Left lung (tissue), 4 donors: ENCODE measurements at regions not wholly inside any gene's neighbourhood (a gene's known extent, or its start where the extent isn't known, plus 50 kb on each side); places are given as distances from the start of the nearest gene placed in this dataset.

Source experiments
- ATAC-seq: fragments of 200-7000 bp; cut with Tn5 transposase; one replicate; pipeline ENCODE4 v1.9.1; 2020; ENCODE audit warnings: moderate library complexity
- DNase-seq, 4 donors: peaks; one replicate each; pipeline ENCODE4 v3.0.0-alpha.2; 2013 to 2020
- H3K27ac ChIP-seq, 2 donors: fragments of 200-600 bp; sonication (generic) in 1 of 2; one replicate each; pipeline versions ENCODE4 v1.5.0 to v1.8.0; 2020 to 2021
- H3K27me3 ChIP-seq, 2 donors: fragments of 200-600 bp; sonication (generic) in 1 of 2; one replicate each; pipeline versions ENCODE4 v1.5.0 to v1.8.0; 2020 to 2021
- H3K36me3 ChIP-seq, 2 donors: fragments of 200-600 bp; sonication (generic) in 1 of 2; one replicate each; pipeline versions ENCODE4 v1.5.0 to v1.8.0; 2020 to 2021
- H3K4me1 ChIP-seq, 2 donors: fragments of 200-600 bp; one replicate each; pipeline ENCODE4 v1.8.0; 2021
- H3K4me3 ChIP-seq, 2 donors: fragments of 200-600 bp; sonication (generic) in 1 of 2; one replicate each; pipeline versions ENCODE4 v1.5.0 to v1.8.0; 2020 to 2021; ENCODE audit warnings: mild to moderate bottlenecking in 1 of 2
- H3K9me3 ChIP-seq, 2 donors: fragments of 200-600 bp; sonication (generic) in 1 of 2; one replicate each; pipeline versions ENCODE4 v1.5.0 to v1.8.0; 2020 to 2021
- CTCF ChIP-seq, 2 donors: fragments of 200-600 bp; sonication (generic) in 1 of 2; IDR thresholded peaks; one replicate each; pipeline versions ENCODE4 v1.5.0 to v1.8.0; 2021; ENCODE audit warnings: antibody characterized with exemption in 2 of 2
- intact Hi-C, 2 donors: fragments of 100-400 bp; cut with DNase I; formaldehyde crosslinking; loops; one replicate each; pipeline versions ENCODE4 v1.11.2 to v1.14.2; 2022
- donor health status: DM: no; HTN: yes; CAD: no.
- donor health status: DM: no; HTN: no; CAD: no.

DNA sequence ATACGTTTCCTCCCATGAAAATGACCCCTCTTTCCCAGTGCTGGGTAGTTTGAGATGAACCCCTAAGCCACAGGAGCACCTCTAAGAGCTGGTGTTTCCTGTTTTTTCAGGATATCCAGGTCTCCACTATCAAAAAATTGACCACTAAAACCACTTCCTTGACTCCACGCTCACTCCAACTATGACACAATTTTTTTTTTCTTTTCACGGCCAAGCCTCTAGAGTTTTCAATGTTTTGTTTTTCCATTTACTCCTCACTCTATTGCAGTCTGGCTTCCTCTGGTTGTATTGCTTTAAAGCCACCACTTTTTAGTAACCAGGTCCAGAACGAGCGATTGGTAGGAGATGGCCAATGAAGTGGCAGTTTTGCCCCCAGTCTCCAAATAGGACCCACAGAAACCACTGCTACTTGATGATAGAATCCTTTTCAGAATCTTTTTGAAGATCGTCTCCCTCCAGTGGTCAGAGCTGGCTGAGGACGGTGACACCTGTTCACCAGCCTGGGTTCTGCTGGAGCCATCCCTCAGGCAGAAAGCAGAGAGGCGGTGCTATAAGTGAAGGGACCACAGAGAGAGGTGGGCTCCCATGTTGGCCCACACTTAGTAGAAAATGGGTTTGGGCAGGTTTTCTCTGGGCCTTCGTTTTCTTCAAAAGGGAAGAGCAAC is 454.4 kb downstream of the VRK1 start:
- DNase-seq = no peak
- peaks cover 0 to 14% of the 10 kb centered on the region in 2 donors for H3K27me3 ChIP-seq

GRCh38 chr14:97253756-97254155 is 456.6 kb downstream of the VRK1 start:
- no peaks in the 10 kb centered on the region for H3K4me1 ChIP-seq
- H3K4me3 ChIP-seq = no peak overlapping the region
- H3K27ac ChIP-seq = no peak overlapping the region
- intact Hi-C loops = no loop called here
- ATAC-seq (no peak), DNase-seq (no peak)
- peaks cover 0 to 7% of the 10 kb centered on the region in 2 donors for H3K27me3 ChIP-seq
- no peaks in the 10 kb centered on the region for H3K36me3 ChIP-seq
- no peak for TF ChIP-seq CTCF (IDR thresholded peaks at IDR 0.05)
- H3K9me3 ChIP-seq = no peaks in the 10 kb centered on the region

More for the DNA sequence above, 454.4 kb downstream of the VRK1 start:
- Histone ChIP-seq H3K4me3 (no peak overlapping the region), H3K27ac (no peak overlapping the region), H3K4me1 (no peaks in the 10 kb centered on the region), H3K9me3 (no peaks in the 10 kb centered on the region), H3K36me3 (no peaks in the 10 kb centered on the region)
- no peak for ATAC-seq
- intact Hi-C loops = no loop called here
- no peak for TF ChIP-seq CTCF (IDR thresholded peaks at IDR 0.05)

GRCh38 chr14:97262336-97262735 is 465.2 kb downstream of the VRK1 start:
- Histone ChIP-seq H3K27ac (no peak overlapping the region), H3K27me3 (no peaks in the 10 kb centered on the region), H3K36me3 (no peaks in the 10 kb centered on the region), H3K9me3 (peaks cover 0 to 4% of the 10 kb centered on the region in 2 donors), H3K4me1 (no peaks in the 10 kb centered on the region), H3K4me3 (no peak overlapping the region)
- no peak for TF ChIP-seq CTCF (IDR thresholded peaks at IDR 0.05)
- no peak for ATAC-seq
- intact Hi-C loops = no loop called here
- DNase-seq = no peak

DNA sequence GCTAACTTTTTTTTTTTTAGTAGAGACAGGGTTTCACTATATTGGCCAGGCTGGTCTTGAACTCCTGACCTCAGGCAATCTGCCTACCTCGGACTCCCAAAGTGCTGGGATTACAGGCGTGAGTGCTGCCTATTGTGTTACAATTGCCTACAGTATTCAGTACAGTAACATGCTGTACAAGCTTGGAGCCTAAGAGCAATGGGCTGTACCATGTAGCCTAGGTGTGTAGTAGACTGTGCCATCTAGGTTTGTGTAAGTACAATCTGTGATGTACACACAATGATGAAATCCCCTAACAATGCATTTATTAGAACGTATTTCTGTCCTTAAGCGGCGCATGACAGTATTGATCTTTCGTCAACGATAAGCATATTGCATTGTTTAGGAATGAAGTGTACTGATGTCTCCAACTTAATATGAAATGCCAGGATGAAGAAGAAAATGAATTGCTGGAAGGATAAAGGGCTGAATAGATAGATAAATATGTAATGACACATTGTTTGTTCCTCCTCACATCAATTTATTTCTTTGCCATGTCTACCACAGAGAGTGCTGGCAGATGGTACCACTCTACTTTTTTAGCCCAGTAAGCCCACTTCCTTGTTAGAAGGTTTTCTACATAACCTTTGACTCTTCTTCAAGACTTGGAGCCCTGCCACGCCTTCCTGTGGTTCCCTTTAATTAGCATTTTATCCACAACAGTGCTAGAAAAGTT is 467.5 kb downstream of the VRK1 start:
- ATAC-seq (no peak), DNase-seq (no peak)
- H3K4me3 ChIP-seq = no peak overlapping the region
- H3K9me3 ChIP-seq = peaks cover 0 to 4% of the 10 kb centered on the region in 2 donors
- no peaks in the 10 kb centered on the region for H3K4me1 ChIP-seq
- TF ChIP-seq CTCF (IDR thresholded peaks at IDR 0.05) = no peak
- H3K27me3 ChIP-seq = peaks cover 0 to 7% of the 10 kb centered on the region in 2 donors
- H3K27ac ChIP-seq = no peak overlapping the region
- intact Hi-C loops = no loop called here
- H3K36me3 ChIP-seq = no peaks in the 10 kb centered on the region

DNA sequence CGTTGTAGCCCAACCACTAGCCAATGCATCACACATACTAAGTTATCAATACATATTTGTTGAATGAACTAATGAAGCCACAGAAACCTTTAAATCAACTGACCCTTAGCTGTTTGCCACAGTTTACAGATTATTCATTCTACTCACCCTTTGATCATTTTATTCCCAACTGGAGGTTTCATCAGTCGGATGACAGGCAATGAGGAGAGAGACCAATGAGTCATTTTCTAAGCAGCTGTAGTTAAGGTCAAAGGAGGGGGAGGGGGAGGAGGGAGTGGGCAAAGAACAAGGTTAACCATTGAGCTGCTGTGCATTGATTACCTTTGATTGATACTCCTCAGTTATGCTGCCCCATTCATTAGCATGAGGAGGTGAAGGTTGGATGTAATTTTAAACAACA is 469.5 kb downstream of the VRK1 start:
- Histone ChIP-seq H3K27ac (no peak overlapping the region), H3K9me3 (peaks cover 0 to 4% of the 10 kb centered on the region in 2 donors), H3K4me1 (no peaks in the 10 kb centered on the region), H3K27me3 (peaks cover 0 to 7% of the 10 kb centered on the region in 2 donors), H3K36me3 (no peaks in the 10 kb centered on the region), H3K4me3 (no peak overlapping the region)
- TF ChIP-seq CTCF (IDR thresholded peaks at IDR 0.05) = no peak
- intact Hi-C loops = no loop called here
- DNase-seq = no peak
- ATAC-seq = no peak
